ENCODE measurements at regions not wholly inside any gene's neighbourhood (a gene's known extent, or its start where the extent isn't known, plus 50 kb on each side); places are given as distances from the start of the nearest gene placed in this dataset.

GRCh38 chr11:115005663-115006062 lies 327.3 kb downstream of the NXPE2 start:
- ChIA-PET CTCF (no interaction called here), SMC1A (ENCODE audit: uncharacterized antibody, unreplicated experiment) (interaction anchor here (0.7 kb wide), 1 partner anchor 978 kb away, joined by 3 read pairs; no protein-coding TSS in a partner anchor), RAD21 (ENCODE audit: unreplicated experiment) (no interaction called here), POLR2A (no interaction called here)
- H3K36me3 ChIP-seq (ENCODE audit: control insufficient read depth in 2 of 2, insufficient read depth in 2 of 2, low read length in 1 of 2): no peaks in the 10 kb centered on the region
- no peak overlapping the region for H2AFZ ChIP-seq (ENCODE audit: control insufficient read depth, low read depth, low read length)
- H3K79me2 ChIP-seq (ENCODE audit: control insufficient read depth, insufficient read depth, low read length): no peaks in the 10 kb centered on the region
- TF ChIP-seq RELA (IDR thresholded peaks at IDR 0.05; ENCODE audit: borderline replicate concordance, partially characterized antibody): no peak
- no peak for TF ChIP-seq TBL1XR1 (IDR thresholded peaks at IDR 0.05; ENCODE audit: low read depth, low read length)
- TF ChIP-seq CEBPZ (IDR thresholded peaks at IDR 0.05; ENCODE audit: low read depth, low read length): no peak
- TF ChIP-seq BCLAF1 (IDR thresholded peaks at IDR 0.05): no peak
- no peak for TF ChIP-seq FOXM1 (IDR thresholded peaks at IDR 0.05; ENCODE audit: low read depth, low read length)
- TF ChIP-seq NRF1 (conservative IDR thresholded peaks at IDR 0.05; ENCODE audit: low read depth, low read length): no peak
- TF ChIP-seq NFYA (IDR thresholded peaks at IDR 0.05; ENCODE audit: borderline replicate concordance, low read depth, low read length): no peak
- TF ChIP-seq ZNF274 (IDR thresholded peaks at IDR 0.05; ENCODE audit: insufficient read depth, insufficient read length): no peak
- no peak for TF ChIP-seq E4F1 (IDR thresholded peaks at IDR 0.05; ENCODE audit: borderline replicate concordance, partially characterized antibody)
- TF ChIP-seq POLR2AphosphoS5 (IDR thresholded peaks at IDR 0.05; ENCODE audit: low read length): no peak
- TF ChIP-seq LARP7 (IDR thresholded peaks at IDR 0.05): no peak
- TF ChIP-seq IKZF2 (IDR thresholded peaks at IDR 0.05): no peak
- H3K27ac ChIP-seq (ENCODE audit: control insufficient read depth, insufficient read depth): no peak overlapping the region
- no TSS peak for BruUV-seq (replicated peaks)
- no peak overlapping the region for H3K4me3 ChIP-seq
- H3K9ac ChIP-seq (ENCODE audit: control insufficient read depth, insufficient read depth, low read length): no peak overlapping the region
- FAIRE-seq (no peak), DNase-seq (ENCODE audit: low read depth, low spot score) (no peak), ATAC-seq (no peak)
- H3K4me2 ChIP-seq (ENCODE audit: control insufficient read depth, insufficient read depth): no peak overlapping the region
- intact Hi-C loops (cut with micrococcal nuclease; ENCODE audit: unreplicated experiment) (no loop called here), in situ Hi-C loops (cut with MboI) (no loop called here)
- WGBS (ENCODE audit: insufficient coverage, insufficient replicate concordance, low lambda C conversion rate, missing lambda C conversion rate): 31% methylated on average over 2 of the region's 2 CpGs
- H4K20me1 ChIP-seq (ENCODE audit: control insufficient read depth, insufficient read depth): no peaks in the 10 kb centered on the region
- H3K9me3 ChIP-seq (replicated peaks; ENCODE audit: control insufficient read depth, insufficient read depth, low read length): no peaks in the 10 kb centered on the region
- H3K27me3 ChIP-seq (replicated peaks in 1 of 2; ENCODE audit: control insufficient read depth in 2 of 2, insufficient read depth in 2 of 2, low read length in 1 of 2): no peaks in the 10 kb centered on the region; a peak in 1 of 4 replicates
- H3K4me1 ChIP-seq (ENCODE audit: control insufficient read depth, insufficient read depth, low read length): no peaks in the 10 kb centered on the region

All from GM12878 (cell line).